Smooth muscle cell (in vitro differentiated cells): ENCODE measurements at regions not wholly inside any gene's neighbourhood (a gene's known extent, or its start where the extent isn't known, plus 50 kb on each side); places are given as distances from the start of the nearest gene placed in this dataset.

ENCODE experiments used
- DNase-seq: peaks from one replicate; lab custom pipeline; 2025; ENCODE audit not compliant: unreplicated experiment; lab: John Stamatoyannopoulos, UW
- H2AFZ ChIP-seq: fragments of 200-600 bp; sonication (generic); 2 replicates; pipeline ENCODE4 v1.6.0; 2016; ENCODE audit warnings: antibody characterized with exemption, low read depth, mild to moderate bottlenecking
- H3F3A ChIP-seq: fragments of 200-600 bp; sonication (generic); 2 replicates; pipeline ENCODE4 v1.6.0; 2017; ENCODE audit warnings: antibody characterized with exemption, low read depth
- H3K27ac ChIP-seq: fragments of 200-600 bp; sonication (generic); 2 replicates; pipeline ENCODE4 v1.5.1; 2016; ENCODE audit warnings: low read depth, mild to moderate bottlenecking
- H3K27me3 ChIP-seq: fragments of 200-600 bp; sonication (generic); 2 replicates; pipeline ENCODE4 v1.6.1; 2016; ENCODE audit warnings: low read depth, mild to moderate bottlenecking
- H3K36me3 ChIP-seq: fragments of 200-600 bp; sonication (generic); 2 replicates; pipeline ENCODE4 v1.5.1; 2016; ENCODE audit warnings: low read depth
- H3K4me1 ChIP-seq: fragments of 200-600 bp; sonication (generic); 2 replicates; pipeline ENCODE4 v1.5.1; 2016; ENCODE audit warnings: low read depth
- H3K4me2 ChIP-seq: fragments of 200-600 bp; sonication (generic); 2 replicates; pipeline ENCODE4 v1.6.0; 2016; ENCODE audit warnings: mild to moderate bottlenecking
- H3K4me3 ChIP-seq: fragments of 200-600 bp; sonication (generic); 2 replicates; pipeline ENCODE4 v1.5.1; 2016; ENCODE audit warnings: mild to moderate bottlenecking
- H3K79me2 ChIP-seq: fragments of 200-600 bp; sonication (generic); 2 replicates; pipeline ENCODE4 v1.6.0; 2016; ENCODE audit warnings: low read depth, mild to moderate bottlenecking
- H3K9ac ChIP-seq: fragments of 200-600 bp; sonication (generic); 2 replicates; pipeline ENCODE4 v1.6.0; 2016; ENCODE audit warnings: low read depth
- H3K9me3 ChIP-seq: fragments of 200-600 bp; sonication (generic); replicated peaks from 2 replicates; pipeline ENCODE4 v1.5.1; 2016; ENCODE audit warnings: low read depth
- H4K20me1 ChIP-seq: fragments of 200-600 bp; sonication (generic); 2 replicates; pipeline ENCODE4 v1.6.0; 2016; ENCODE audit warnings: low read depth
- WGBS: methylation state at CpG from one replicate; pipeline ENCODE4 v1.1.7; 2016; ENCODE audit warnings: low lambda C conversion rate; 5-methylcytosine and 5-hydroxymethylcytosine counted together
- TF ChIP-seq, protein P1 (sequence below): fragments of 200-600 bp; sonication (generic); IDR thresholded peaks from 2 replicates; pipeline ENCODE4 v1.5.1; 2017; ENCODE audit warnings: borderline replicate concordance, mild to moderate bottlenecking, antibody characterized with exemption; ENCODE audit not compliant: insufficient read depth, poor library complexity, severe bottlenecking

DNA sequence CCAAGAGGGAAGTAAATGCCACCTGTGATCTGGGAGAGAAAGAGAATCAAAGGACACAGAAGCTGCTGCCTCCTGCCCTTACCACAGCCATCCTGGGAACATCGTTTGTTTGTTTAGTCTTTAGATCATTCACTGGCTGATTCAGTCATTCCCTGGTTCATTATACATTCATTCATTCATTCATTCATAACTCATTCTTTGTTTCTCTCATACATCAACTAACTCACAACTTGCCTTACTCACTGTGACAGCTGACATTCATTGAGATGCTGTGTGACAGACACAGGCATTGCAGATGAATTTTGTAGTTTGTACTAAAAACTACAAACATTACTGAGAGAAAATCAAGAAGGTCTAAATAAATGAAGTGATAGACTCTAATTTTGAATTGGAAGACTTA lies 291.0 kb upstream of the TNRC6C start:
- H2AFZ ChIP-seq, result no peak overlapping the region
- TF ChIP-seq, protein P1, sequence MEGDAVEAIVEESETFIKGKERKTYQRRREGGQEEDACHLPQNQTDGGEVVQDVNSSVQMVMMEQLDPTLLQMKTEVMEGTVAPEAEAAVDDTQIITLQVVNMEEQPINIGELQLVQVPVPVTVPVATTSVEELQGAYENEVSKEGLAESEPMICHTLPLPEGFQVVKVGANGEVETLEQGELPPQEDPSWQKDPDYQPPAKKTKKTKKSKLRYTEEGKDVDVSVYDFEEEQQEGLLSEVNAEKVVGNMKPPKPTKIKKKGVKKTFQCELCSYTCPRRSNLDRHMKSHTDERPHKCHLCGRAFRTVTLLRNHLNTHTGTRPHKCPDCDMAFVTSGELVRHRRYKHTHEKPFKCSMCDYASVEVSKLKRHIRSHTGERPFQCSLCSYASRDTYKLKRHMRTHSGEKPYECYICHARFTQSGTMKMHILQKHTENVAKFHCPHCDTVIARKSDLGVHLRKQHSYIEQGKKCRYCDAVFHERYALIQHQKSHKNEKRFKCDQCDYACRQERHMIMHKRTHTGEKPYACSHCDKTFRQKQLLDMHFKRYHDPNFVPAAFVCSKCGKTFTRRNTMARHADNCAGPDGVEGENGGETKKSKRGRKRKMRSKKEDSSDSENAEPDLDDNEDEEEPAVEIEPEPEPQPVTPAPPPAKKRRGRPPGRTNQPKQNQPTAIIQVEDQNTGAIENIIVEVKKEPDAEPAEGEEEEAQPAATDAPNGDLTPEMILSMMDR, result no peak
- H3K36me3 ChIP-seq, result no peaks in the 10 kb centered on the region
- H4K20me1 ChIP-seq, result no peaks in the 10 kb centered on the region
- H3K27ac ChIP-seq, result no peak overlapping the region
- H3K4me2 ChIP-seq, result no peak overlapping the region
- H3F3A ChIP-seq, result no peaks in the 10 kb centered on the region
- no peaks in the 10 kb centered on the region for H3K9me3 ChIP-seq
- no peaks in the 10 kb centered on the region for H3K27me3 ChIP-seq
- no peak overlapping the region for H3K9ac ChIP-seq
- H3K4me1 ChIP-seq, result no peaks in the 10 kb centered on the region
- WGBS, result 85% methylated on average over 1 of the region's 1 CpG
- H3K79me2 ChIP-seq, result no peaks in the 10 kb centered on the region
- DNase-seq, result no peak
- no peak overlapping the region for H3K4me3 ChIP-seq

DNA sequence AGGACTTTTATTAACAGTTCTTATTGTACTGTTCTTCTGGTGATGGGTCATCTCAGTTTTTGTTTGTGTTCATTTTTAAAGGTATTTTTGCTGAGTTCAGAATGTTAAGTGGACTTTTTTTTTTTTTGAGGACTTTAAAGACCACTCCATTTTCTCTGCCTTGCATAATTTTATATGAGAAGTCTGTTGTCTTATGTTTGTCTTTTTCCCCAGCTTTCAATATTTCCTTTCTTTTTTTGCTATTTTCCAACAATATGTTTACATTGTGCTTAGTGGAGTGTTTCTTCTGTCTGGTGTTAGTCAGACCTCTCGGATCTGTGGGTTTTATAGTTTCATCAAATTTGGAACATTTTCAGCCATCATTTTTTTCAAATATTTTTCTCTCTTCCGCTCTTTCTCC lies 290.0 kb upstream of the TNRC6C start:
- WGBS, result 64% methylated on average over 2 of the region's 2 CpGs
- H2AFZ ChIP-seq, result no peak overlapping the region
- no peaks in the 10 kb centered on the region for H3K27me3 ChIP-seq
- H3K4me3 ChIP-seq, result no peak overlapping the region
- H3K4me1 ChIP-seq, result no peaks in the 10 kb centered on the region
- no peaks in the 10 kb centered on the region for H3K9me3 ChIP-seq
- no peak overlapping the region for H3K4me2 ChIP-seq
- H3K36me3 ChIP-seq, result no peaks in the 10 kb centered on the region
- no peaks in the 10 kb centered on the region for H3F3A ChIP-seq
- no peak overlapping the region for H3K9ac ChIP-seq
- H4K20me1 ChIP-seq, result no peaks in the 10 kb centered on the region
- TF ChIP-seq, protein P1, result no peak
- DNase-seq, result no peak
- no peaks in the 10 kb centered on the region for H3K79me2 ChIP-seq
- no peak overlapping the region for H3K27ac ChIP-seq

DNA sequence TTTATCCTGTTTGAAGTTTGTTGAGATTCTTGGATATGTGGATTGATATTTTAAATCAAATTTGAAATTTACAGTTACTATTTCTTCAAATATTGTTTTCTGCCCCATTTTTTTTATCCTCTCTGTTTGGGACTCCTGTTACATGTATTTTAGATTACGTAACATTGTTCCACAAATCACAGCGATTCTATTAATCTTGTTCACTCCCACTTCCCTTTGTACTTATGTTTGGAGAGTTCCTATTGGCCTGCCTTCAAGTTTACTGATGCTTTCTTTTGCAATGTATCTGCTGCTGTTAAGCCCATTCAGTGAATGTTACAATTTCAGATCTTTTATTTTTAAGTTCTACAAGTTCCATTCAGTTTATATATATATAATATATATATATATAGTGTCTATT lies 288.3 kb upstream of the TNRC6C start:
- WGBS, result 94% methylated on average over 2 of the region's 2 CpGs
- TF ChIP-seq, protein P1, result no peak
- no peaks in the 10 kb centered on the region for H3F3A ChIP-seq
- no peaks in the 10 kb centered on the region for H4K20me1 ChIP-seq
- no peak for DNase-seq
- H3K4me2 ChIP-seq, result no peak overlapping the region
- no peak overlapping the region for H3K9ac ChIP-seq
- no peak overlapping the region for H2AFZ ChIP-seq
- H3K4me3 ChIP-seq, result no peak overlapping the region
- no peaks in the 10 kb centered on the region for H3K79me2 ChIP-seq
- H3K27ac ChIP-seq, result no peak overlapping the region
- H3K36me3 ChIP-seq, result no peaks in the 10 kb centered on the region
- no peaks in the 10 kb centered on the region for H3K4me1 ChIP-seq
- no peaks in the 10 kb centered on the region for H3K27me3 ChIP-seq
- no peaks in the 10 kb centered on the region for H3K9me3 ChIP-seq

DNA sequence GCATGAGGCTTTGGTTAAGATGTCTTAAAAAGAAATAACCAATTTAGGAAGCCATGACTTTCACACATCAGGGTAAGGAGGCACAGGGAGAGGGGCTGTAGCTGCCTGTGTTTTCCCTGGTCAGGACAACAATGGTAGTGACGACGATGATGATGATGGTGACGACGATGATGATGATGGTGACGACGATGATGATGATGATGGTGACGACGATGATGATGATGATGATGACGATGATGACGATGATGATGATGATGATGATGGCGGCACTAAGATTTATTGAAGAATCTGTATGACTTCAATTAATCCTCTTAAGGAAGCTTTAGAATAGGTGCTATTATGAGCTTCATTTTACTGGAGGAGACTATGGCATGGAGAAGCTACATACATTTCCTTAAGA lies 284.1 kb upstream of the TNRC6C start:
- Histone ChIP-seq H3F3A (no peaks in the 10 kb centered on the region), H3K9ac (no peak overlapping the region), H2AFZ (no peak overlapping the region), H3K9me3 (no peaks in the 10 kb centered on the region), H3K4me3 (no peak overlapping the region), H3K27ac (no peak overlapping the region), H3K36me3 (no peaks in the 10 kb centered on the region), H4K20me1 (no peaks in the 10 kb centered on the region), H3K4me1 (peaks cover 8% of the 10 kb centered on the region), H3K4me2 (no peak overlapping the region), H3K27me3 (peaks cover 6% of the 10 kb centered on the region), H3K79me2 (no peaks in the 10 kb centered on the region)
- TF ChIP-seq, protein P1, result no peak
- DNase-seq, result no peak
- WGBS, result 81% methylated on average over 11 of the region's 11 CpGs
